GM12872 (cell line): ENCODE measurements at regions not wholly inside any gene's neighbourhood (a gene's known extent, or its start where the extent isn't known, plus 50 kb on each side); places are given as distances from the start of the nearest gene placed in this dataset.
A peak's percentile ranks its signal among the peaks of the same experiment; 100 is the strongest.

Experiments used
- TF ChIP-seq, protein P1 (sequence below): IDR thresholded peaks from 3 replicates; pipeline ENCODE4 v1.5.1; 2011; ENCODE audit warnings: low read depth, mild to moderate bottlenecking, low read length, moderate library complexity; ENCODE audit not compliant: insufficient read depth

DNA sequence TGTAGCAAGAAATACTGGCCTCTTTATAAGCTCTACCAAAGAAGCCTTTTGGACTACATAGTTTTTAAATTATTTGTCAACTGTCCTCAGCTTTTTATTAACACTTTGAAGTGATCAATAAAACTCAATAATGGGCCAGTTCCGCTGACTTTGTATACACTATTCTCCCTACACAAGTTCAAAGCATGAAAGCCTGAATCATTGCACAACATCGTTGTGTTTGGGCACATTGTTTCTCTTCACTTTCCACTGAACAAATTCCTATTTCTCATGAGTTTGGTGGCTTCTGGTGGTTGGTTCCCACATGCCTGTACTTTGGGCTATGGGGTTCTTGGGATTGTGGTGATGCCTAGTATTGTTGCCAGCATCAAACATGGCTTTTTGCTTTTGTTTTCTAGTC, 561.8 kb upstream of the LRRN3 start:
- TF ChIP-seq, protein P1, sequence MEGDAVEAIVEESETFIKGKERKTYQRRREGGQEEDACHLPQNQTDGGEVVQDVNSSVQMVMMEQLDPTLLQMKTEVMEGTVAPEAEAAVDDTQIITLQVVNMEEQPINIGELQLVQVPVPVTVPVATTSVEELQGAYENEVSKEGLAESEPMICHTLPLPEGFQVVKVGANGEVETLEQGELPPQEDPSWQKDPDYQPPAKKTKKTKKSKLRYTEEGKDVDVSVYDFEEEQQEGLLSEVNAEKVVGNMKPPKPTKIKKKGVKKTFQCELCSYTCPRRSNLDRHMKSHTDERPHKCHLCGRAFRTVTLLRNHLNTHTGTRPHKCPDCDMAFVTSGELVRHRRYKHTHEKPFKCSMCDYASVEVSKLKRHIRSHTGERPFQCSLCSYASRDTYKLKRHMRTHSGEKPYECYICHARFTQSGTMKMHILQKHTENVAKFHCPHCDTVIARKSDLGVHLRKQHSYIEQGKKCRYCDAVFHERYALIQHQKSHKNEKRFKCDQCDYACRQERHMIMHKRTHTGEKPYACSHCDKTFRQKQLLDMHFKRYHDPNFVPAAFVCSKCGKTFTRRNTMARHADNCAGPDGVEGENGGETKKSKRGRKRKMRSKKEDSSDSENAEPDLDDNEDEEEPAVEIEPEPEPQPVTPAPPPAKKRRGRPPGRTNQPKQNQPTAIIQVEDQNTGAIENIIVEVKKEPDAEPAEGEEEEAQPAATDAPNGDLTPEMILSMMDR: no peak

DNA sequence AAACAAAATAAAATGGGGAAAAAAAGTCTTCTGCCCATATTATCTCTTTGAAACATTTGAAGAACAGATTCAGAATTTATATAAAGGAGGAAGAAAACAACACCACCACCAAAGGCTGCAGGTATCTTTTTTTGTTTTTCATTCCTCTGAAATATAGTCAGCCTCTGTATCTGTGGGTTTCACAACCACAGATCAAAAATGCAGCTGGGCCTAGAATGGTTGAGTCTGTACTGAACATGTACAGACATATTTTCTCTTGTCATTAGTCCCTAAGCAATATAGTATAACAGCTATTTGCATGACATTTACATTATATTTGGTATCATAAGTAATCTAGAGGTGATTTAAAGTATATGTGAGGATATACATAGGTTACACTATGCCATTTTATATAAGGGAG, 559.7 kb upstream of the LRRN3 start:
- TF ChIP-seq, protein P1: no peak

GRCh38 chr7:110534241-110534931, 556.5 kb upstream of the LRRN3 start:
- TF ChIP-seq, protein P1: 0 out of 3 replicates have a peak, but pooled peaks have one; percentile 2

- TF ChIP-seq, protein P1: no peak
Measured at GRCh38 chr7:110539216-110539615, 551.7 kb upstream of the LRRN3 start.

DNA sequence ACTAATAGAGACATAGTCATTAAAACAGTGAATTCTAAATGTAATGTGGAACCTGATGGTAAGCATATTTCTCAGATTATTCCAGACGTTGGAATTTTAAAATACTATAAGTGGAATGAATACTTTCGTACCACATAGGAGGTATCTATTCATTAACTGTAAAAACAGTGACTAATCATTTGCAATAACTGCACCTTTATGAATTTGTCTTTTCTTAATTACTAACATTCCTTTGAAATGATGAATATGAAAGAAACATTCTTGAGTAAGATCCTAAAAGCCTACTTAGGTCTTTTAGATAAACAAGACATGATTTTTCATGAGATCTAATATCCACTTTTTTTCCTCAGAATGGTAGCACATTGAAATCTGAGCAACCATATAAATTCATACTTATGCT, 549.0 kb upstream of the LRRN3 start:
- TF ChIP-seq, protein P1: no peak

GRCh38 chr7:110544194-110544593, 546.7 kb upstream of the LRRN3 start:
- TF ChIP-seq, protein P1: no peak

DNA sequence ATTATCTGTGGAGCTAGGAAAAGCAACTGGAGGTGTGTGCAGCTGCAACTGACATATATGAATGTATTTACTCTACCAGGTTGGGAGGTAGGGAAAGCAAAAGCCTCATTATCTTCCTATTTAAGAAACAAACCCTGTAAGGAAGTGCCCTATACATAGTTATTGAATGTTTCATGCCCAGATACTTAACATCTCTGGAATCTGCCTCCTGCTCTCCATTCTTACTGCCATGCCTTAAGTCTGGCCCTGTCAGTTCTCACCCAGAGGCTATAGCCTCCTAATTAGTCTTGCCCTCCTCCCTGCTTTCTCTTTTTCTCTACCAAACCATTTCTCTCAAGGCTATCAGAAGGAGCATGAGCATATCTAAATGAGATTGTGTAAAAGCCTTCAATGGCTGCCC, 542.6 kb upstream of the LRRN3 start:
- TF ChIP-seq, protein P1: no peak
